WTC11 (cell line): ENCODE measurements at regions not wholly inside any gene's neighbourhood (a gene's known extent, or its start where the extent isn't known, plus 50 kb on each side); places are given as distances from the start of the nearest gene placed in this dataset.

ENCODE experiments used
- ATAC-seq: fragments of 200-7000 bp; cut with Tn5 transposase; 2 replicates; pipeline ENCODE4 v1.10.0; 2021; ENCODE audit warnings: mild to moderate bottlenecking, moderate library complexity
- CTCF ChIA-PET: fragments of 300-600 bp; sonication (Branson Sonifier 250); formaldehyde crosslinking; loops from one replicate; lab custom pipeline; 2021; ENCODE audit warnings: antibody characterized with exemption; lab: Charles Lee
- POLR2A ChIA-PET: fragments of 350-600 bp; sonication (Branson Sonifier 250); formaldehyde crosslinking; loops from one replicate; lab custom pipeline; 2021; ENCODE audit warnings: antibody characterized with exemption; lab: Charles Lee
- DNase-seq: peaks from one replicate; pipeline ENCODE4 v3.0.0; 2021; ENCODE audit warnings: low spot score
- H3K27ac Mint-ChIP-seq: 2 replicates; pipeline ENCODE4 v1.8.0; 2021; ENCODE audit warnings: mixed read lengths
- H3K27me3 Mint-ChIP-seq: 2 replicates; pipeline ENCODE4 v1.8.0; 2021; ENCODE audit warnings: low read depth, mild to moderate bottlenecking, moderate library complexity, mixed read lengths
- H3K36me3 Mint-ChIP-seq: 2 replicates; pipeline ENCODE4 v1.8.0; 2021; ENCODE audit warnings: mixed read lengths
- H3K4me1 Mint-ChIP-seq: 2 replicates; pipeline ENCODE4 v1.8.0; 2022; ENCODE audit warnings: mixed read lengths
- H3K4me3 Mint-ChIP-seq: 2 replicates; pipeline ENCODE4 v1.8.0; 2021; ENCODE audit warnings: mild to moderate bottlenecking, moderate library complexity, mixed read lengths
- H3K9me3 Mint-ChIP-seq: 2 replicates; pipeline ENCODE4 v1.8.0; 2021; ENCODE audit warnings: mixed read lengths
- CREB1 ChIP-seq: sonication (generic); formaldehyde crosslinking; IDR thresholded peaks from 2 replicates; pipeline ENCODE4 v1.8.0; 2023; ENCODE audit warnings: mild to moderate bottlenecking, missing genetic modification reagents
- ELF4 ChIP-seq: sonication (generic); formaldehyde crosslinking; IDR thresholded peaks from 2 replicates; pipeline ENCODE4 v1.8.1; 2022; ENCODE audit warnings: low read depth, mild to moderate bottlenecking, moderate library complexity, missing genetic modification reagents
- ESRRA ChIP-seq: sonication (generic); formaldehyde crosslinking; IDR thresholded peaks from 2 replicates; pipeline ENCODE4 v1.8.1; 2022; ENCODE audit warnings: mild to moderate bottlenecking, missing genetic modification reagents, borderline replicate concordance
- IRF2 ChIP-seq: sonication (generic); formaldehyde crosslinking; IDR thresholded peaks from 2 replicates; pipeline ENCODE4 v1.8.0; 2022; ENCODE audit warnings: low read depth, missing genetic modification reagents, borderline replicate concordance
- NFATC4 ChIP-seq: fragments of 250-450 bp; sonication (Bioruptor Pico); IDR thresholded peaks from 2 replicates; pipeline ENCODE4 v1.9.0; 2021; ENCODE audit warnings: mild to moderate bottlenecking
- NR2C2 ChIP-seq: sonication (generic); formaldehyde crosslinking; IDR thresholded peaks from 2 replicates; pipeline ENCODE4 v1.8.0; 2022; ENCODE audit warnings: mild to moderate bottlenecking, missing genetic modification reagents
- NR3C1 ChIP-seq: sonication (generic); formaldehyde crosslinking; conservative IDR thresholded peaks from 2 replicates; pipeline ENCODE4 v1.8.1; 2023; ENCODE audit warnings: low read depth, mild to moderate bottlenecking, missing genetic modification reagents
- PRRX2 ChIP-seq: fragments of 250-450 bp; sonication (Bioruptor Pico); IDR thresholded peaks from 2 replicates; pipeline ENCODE4 v1.8.0; 2021; ENCODE audit warnings: mild to moderate bottlenecking
- RELA ChIP-seq: sonication (generic); formaldehyde crosslinking; IDR thresholded peaks from 2 replicates; pipeline ENCODE4 v1.8.1; 2022; ENCODE audit warnings: missing genetic modification reagents, mild to moderate bottlenecking, borderline replicate concordance
- RORB ChIP-seq: fragments of 250-450 bp; sonication (Bioruptor Pico); IDR thresholded peaks from 2 replicates; pipeline ENCODE4 v1.9.0; 2021; ENCODE audit warnings: mild to moderate bottlenecking
- ZNF416 ChIP-seq: fragments of 250-450 bp; sonication (Bioruptor Pico); IDR thresholded peaks from 2 replicates; pipeline ENCODE4 v1.9.0; 2021; ENCODE audit warnings: mild to moderate bottlenecking, inconsistent platforms
- TF ChIP-seq, protein P1 (sequence below): sonication (generic); formaldehyde crosslinking; IDR thresholded peaks from 2 replicates; pipeline ENCODE4 v1.8.0; 2022; ENCODE audit warnings: mild to moderate bottlenecking, missing genetic modification reagents
- TF ChIP-seq, protein P2 (sequence below): sonication (generic); formaldehyde crosslinking; IDR thresholded peaks from 2 replicates; pipeline ENCODE4 v1.8.1; 2022; ENCODE audit warnings: low read depth, mild to moderate bottlenecking, moderate library complexity, missing genetic modification reagents, borderline replicate concordance
- TF ChIP-seq, protein P3 (sequence below): sonication (generic); formaldehyde crosslinking; IDR thresholded peaks from 2 replicates; pipeline ENCODE4 v1.8.1; 2022; ENCODE audit warnings: mild to moderate bottlenecking, moderate library complexity, missing genetic modification reagents
- TF ChIP-seq, protein P4 (sequence below): sonication (generic); formaldehyde crosslinking; IDR thresholded peaks from 2 replicates; pipeline ENCODE4 v1.8.0; 2022; ENCODE audit warnings: mild to moderate bottlenecking, missing genetic modification reagents
- TF ChIP-seq, protein P5 (sequence below): sonication (generic); formaldehyde crosslinking; IDR thresholded peaks from 2 replicates; pipeline ENCODE4 v1.8.1; 2023; ENCODE audit warnings: mild to moderate bottlenecking, moderate library complexity, missing genetic modification reagents
- TF ChIP-seq, protein P6 (sequence below): sonication (generic); formaldehyde crosslinking; IDR thresholded peaks from 2 replicates; pipeline ENCODE4 v1.8.0; 2023; ENCODE audit warnings: missing genetic modification reagents, mild to moderate bottlenecking, borderline replicate concordance
- TF ChIP-seq, protein P7 (sequence below): sonication (generic); formaldehyde crosslinking; IDR thresholded peaks from 2 replicates; pipeline ENCODE4 v1.8.0; 2022; ENCODE audit warnings: missing genetic modification reagents

DNA sequence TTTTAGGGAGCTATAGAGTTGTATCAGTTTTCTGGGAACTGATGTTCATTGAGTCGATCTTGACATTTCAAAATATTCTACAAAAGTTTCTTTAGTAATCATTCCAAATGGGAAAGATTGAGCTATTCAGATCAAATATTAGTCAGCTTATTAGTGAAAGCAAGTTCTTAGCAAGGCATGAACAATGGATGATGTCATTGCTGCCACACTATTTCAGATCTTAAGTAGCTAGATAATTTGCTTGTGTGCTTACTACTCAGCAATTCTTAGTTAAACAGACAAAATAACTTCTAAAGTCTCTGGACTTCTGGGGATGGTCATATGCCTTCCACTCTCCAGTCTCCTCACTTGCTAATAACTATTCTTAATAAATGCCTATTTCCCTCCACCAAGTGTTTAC is 69.0 kb upstream of the CDH8 start (continued):
- no peak for TF ChIP-seq RORB
- no peak for TF ChIP-seq NR2C2 (CRISPR knock-in tag)
- TF ChIP-seq, protein P1, sequence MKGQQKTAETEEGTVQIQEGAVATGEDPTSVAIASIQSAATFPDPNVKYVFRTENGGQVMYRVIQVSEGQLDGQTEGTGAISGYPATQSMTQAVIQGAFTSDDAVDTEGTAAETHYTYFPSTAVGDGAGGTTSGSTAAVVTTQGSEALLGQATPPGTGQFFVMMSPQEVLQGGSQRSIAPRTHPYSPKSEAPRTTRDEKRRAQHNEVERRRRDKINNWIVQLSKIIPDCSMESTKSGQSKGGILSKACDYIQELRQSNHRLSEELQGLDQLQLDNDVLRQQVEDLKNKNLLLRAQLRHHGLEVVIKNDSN (CRISPR knock-in tag), result no peak

DNA sequence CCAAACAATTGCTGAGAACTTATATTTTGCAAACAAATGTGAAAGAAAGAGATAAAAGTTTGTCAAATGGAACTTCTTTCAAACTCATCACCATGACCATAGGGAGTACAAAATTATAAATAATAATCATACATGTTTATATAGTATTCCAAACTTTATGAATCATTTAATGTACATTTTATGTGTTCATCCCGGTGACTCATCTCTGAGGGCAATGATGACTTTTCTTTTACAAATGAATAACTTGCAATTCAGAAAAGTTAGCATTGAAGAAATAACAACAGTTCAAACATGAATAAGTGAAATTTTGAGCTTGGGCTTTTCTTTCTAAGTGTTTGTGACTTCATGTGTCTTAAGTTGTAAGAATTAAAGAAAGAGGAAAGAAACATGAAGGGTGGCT is 66.3 kb upstream of the CDH8 start:
- Mint-ChIP-seq H3K9me3 (peaks cover 32% of the 10 kb centered on the region), H3K27me3 (no peaks in the 10 kb centered on the region), H3K4me1 (peaks cover 21% of the 10 kb centered on the region), H3K27ac (no peak overlapping the region), H3K4me3 (no peak overlapping the region), H3K36me3 (peaks cover 23% of the 10 kb centered on the region)
- ChIA-PET CTCF (no interaction called here), POLR2A (no interaction called here)
- ATAC-seq (no peak), DNase-seq (no peak)
- TF ChIP-seq, protein P2, sequence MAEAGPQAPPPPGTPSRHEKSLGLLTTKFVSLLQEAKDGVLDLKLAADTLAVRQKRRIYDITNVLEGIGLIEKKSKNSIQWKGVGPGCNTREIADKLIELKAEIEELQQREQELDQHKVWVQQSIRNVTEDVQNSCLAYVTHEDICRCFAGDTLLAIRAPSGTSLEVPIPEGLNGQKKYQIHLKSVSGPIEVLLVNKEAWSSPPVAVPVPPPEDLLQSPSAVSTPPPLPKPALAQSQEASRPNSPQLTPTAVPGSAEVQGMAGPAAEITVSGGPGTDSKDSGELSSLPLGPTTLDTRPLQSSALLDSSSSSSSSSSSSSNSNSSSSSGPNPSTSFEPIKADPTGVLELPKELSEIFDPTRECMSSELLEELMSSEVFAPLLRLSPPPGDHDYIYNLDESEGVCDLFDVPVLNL (CRISPR knock-in tag), result no peak
- no peak for TF ChIP-seq ESRRA (CRISPR knock-in tag)
- TF ChIP-seq, protein P3, sequence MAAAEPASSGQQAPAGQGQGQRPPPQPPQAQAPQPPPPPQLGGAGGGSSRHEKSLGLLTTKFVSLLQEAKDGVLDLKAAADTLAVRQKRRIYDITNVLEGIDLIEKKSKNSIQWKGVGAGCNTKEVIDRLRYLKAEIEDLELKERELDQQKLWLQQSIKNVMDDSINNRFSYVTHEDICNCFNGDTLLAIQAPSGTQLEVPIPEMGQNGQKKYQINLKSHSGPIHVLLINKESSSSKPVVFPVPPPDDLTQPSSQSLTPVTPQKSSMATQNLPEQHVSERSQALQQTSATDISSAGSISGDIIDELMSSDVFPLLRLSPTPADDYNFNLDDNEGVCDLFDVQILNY, result no peak
- TF ChIP-seq ZNF416 (CRISPR knock-in tag), result no peak

DNA sequence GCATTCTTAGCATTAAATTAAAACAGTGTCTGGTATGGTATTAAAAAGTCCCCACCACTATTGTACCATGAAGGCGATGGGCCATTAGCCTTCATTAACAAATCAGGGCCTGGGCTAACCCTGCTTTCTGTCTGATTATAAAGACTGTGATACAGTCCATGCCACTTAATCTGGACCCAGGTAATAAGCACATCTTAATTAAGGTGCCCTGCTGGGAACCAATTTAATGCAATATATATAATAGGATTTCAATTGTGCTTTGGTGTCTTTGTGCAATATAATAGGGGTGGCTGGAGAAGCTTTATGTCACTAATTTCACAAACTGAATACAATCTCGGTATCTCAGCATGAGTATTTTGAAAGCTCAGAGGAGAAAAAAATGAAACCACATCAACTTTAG is 64.4 kb upstream of the CDH8 start:
- ATAC-seq, result no peak
- peaks cover 32% of the 10 kb centered on the region for H3K9me3 Mint-ChIP-seq
- no peak for DNase-seq
- H3K27ac Mint-ChIP-seq, result no peak overlapping the region
- no peak overlapping the region for H3K4me3 Mint-ChIP-seq
- ChIA-PET POLR2A (no interaction called here), CTCF (no interaction called here)
- H3K27me3 Mint-ChIP-seq, result no peaks in the 10 kb centered on the region
- peaks cover 23% of the 10 kb centered on the region for H3K36me3 Mint-ChIP-seq
- H3K4me1 Mint-ChIP-seq, result peaks cover 3% of the 10 kb centered on the region
- TF ChIP-seq RORB (no peak), NFATC4 (CRISPR knock-in tag) (no peak), PRRX2 (no peak), NR3C1 (no peak), IRF2 (CRISPR knock-in tag) (no peak), ELF4 (CRISPR knock-in tag) (no peak), RELA (CRISPR knock-in tag) (no peak), CREB1 (CRISPR knock-in tag) (no peak)
- TF ChIP-seq, protein P4, sequence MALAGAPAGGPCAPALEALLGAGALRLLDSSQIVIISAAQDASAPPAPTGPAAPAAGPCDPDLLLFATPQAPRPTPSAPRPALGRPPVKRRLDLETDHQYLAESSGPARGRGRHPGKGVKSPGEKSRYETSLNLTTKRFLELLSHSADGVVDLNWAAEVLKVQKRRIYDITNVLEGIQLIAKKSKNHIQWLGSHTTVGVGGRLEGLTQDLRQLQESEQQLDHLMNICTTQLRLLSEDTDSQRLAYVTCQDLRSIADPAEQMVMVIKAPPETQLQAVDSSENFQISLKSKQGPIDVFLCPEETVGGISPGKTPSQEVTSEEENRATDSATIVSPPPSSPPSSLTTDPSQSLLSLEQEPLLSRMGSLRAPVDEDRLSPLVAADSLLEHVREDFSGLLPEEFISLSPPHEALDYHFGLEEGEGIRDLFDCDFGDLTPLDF (CRISPR knock-in tag), result no peak
- TF ChIP-seq, protein P5, sequence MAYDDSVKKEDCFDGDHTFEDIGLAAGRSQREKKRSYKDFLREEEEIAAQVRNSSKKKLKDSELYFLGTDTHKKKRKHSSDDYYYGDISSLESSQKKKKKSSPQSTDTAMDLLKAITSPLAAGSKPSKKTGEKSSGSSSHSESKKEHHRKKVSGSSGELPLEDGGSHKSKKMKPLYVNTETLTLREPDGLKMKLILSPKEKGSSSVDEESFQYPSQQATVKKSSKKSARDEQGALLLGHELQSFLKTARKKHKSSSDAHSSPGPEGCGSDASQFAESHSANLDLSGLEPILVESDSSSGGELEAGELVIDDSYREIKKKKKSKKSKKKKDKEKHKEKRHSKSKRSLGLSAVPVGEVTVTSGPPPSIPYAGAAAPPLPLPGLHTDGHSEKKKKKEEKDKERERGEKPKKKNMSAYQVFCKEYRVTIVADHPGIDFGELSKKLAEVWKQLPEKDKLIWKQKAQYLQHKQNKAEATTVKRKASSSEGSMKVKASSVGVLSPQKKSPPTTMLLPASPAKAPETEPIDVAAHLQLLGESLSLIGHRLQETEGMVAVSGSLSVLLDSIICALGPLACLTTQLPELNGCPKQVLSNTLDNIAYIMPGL (CRISPR knock-in tag), result no peak
- TF ChIP-seq, protein P1 (CRISPR knock-in tag), result no peak
- TF ChIP-seq, protein P6, sequence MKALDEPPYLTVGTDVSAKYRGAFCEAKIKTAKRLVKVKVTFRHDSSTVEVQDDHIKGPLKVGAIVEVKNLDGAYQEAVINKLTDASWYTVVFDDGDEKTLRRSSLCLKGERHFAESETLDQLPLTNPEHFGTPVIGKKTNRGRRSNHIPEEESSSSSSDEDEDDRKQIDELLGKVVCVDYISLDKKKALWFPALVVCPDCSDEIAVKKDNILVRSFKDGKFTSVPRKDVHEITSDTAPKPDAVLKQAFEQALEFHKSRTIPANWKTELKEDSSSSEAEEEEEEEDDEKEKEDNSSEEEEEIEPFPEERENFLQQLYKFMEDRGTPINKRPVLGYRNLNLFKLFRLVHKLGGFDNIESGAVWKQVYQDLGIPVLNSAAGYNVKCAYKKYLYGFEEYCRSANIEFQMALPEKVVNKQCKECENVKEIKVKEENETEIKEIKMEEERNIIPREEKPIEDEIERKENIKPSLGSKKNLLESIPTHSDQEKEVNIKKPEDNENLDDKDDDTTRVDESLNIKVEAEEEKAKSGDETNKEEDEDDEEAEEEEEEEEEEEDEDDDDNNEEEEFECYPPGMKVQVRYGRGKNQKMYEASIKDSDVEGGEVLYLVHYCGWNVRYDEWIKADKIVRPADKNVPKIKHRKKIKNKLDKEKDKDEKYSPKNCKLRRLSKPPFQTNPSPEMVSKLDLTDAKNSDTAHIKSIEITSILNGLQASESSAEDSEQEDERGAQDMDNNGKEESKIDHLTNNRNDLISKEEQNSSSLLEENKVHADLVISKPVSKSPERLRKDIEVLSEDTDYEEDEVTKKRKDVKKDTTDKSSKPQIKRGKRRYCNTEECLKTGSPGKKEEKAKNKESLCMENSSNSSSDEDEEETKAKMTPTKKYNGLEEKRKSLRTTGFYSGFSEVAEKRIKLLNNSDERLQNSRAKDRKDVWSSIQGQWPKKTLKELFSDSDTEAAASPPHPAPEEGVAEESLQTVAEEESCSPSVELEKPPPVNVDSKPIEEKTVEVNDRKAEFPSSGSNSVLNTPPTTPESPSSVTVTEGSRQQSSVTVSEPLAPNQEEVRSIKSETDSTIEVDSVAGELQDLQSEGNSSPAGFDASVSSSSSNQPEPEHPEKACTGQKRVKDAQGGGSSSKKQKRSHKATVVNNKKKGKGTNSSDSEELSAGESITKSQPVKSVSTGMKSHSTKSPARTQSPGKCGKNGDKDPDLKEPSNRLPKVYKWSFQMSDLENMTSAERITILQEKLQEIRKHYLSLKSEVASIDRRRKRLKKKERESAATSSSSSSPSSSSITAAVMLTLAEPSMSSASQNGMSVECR (CRISPR knock-in tag), result no peak
- TF ChIP-seq, protein P7, sequence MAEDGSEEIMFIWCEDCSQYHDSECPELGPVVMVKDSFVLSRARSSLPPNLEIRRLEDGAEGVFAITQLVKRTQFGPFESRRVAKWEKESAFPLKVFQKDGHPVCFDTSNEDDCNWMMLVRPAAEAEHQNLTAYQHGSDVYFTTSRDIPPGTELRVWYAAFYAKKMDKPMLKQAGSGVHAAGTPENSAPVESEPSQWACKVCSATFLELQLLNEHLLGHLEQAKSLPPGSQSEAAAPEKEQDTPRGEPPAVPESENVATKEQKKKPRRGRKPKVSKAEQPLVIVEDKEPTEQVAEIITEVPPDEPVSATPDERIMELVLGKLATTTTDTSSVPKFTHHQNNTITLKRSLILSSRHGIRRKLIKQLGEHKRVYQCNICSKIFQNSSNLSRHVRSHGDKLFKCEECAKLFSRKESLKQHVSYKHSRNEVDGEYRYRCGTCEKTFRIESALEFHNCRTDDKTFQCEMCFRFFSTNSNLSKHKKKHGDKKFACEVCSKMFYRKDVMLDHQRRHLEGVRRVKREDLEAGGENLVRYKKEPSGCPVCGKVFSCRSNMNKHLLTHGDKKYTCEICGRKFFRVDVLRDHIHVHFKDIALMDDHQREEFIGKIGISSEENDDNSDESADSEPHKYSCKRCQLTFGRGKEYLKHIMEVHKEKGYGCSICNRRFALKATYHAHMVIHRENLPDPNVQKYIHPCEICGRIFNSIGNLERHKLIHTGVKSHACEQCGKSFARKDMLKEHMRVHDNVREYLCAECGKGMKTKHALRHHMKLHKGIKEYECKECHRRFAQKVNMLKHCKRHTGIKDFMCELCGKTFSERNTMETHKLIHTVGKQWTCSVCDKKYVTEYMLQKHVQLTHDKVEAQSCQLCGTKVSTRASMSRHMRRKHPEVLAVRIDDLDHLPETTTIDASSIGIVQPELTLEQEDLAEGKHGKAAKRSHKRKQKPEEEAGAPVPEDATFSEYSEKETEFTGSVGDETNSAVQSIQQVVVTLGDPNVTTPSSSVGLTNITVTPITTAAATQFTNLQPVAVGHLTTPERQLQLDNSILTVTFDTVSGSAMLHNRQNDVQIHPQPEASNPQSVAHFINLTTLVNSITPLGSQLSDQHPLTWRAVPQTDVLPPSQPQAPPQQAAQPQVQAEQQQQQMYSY (CRISPR knock-in tag), result no peak
